ENCODE measurements at regions not wholly inside any gene's neighbourhood (a gene's known extent, or its start where the extent isn't known, plus 50 kb on each side); places are given as distances from the start of the nearest gene placed in this dataset.
"Not testable (repeated sequence)": the region's sequence is repeated elsewhere in the genome, so short reads cannot be mapped to it uniquely, and the experiment has no call there.

GRCh38 chr9:108803428-108804065 is 52.2 kb downstream of the ACTL7B start:
- DNase-seq: no peak

- DNase-seq: no peak
These were observed 52.8 kb downstream of the ACTL7B start for GRCh38 chr9:108802967-108803366.

- no peak for DNase-seq
These were observed 53.8 kb downstream of the ACTL7B start for GRCh38 chr9:108801949-108802348.

GRCh38 chr9:108800632-108801099 is 55.1 kb downstream of the ACTL7B start:
- no peak for DNase-seq

DNA sequence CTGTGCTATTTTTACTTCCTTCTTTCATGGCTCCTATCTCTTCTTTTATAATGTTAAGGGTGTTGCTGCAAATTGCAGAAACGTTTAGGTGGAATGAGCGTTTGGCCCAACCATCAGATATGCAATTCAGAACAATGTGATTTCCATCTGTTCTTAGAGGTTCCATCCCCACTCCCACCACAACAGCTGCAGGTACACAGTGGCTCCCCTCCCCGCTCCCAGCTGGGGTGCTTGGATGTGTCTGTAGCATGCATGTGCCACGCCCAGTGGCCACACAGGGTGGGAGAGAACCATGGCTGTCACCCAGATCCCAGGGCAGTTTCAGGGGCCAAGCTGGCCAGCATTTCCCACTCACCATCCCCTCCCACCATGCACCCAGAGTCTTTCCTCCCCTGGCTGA is 62.2 kb downstream of the ACTL7B start:
- DNase-seq: no peak

DNA sequence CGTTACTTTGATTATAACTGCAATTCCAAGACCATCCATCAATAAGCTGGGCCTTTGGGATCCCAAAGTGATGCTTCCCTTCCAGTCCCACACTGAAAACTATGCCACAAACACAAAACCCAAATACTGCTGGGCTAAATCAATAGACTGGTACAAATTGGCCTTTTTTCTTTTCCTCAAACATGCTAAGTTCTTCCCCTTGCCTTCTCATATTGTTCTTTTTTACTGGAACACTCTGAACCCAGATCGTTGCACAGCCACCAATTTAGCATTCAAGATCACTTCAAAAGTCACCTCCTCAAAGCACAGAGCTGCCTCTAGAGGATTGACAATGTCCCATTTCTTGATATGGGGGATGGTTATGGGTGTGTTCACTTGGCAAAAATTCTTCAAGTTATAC is 66.0 kb downstream of the ACTL7B start:
- no peak for DNase-seq

GRCh38 chr9:108787690-108788048 is 68.1 kb downstream of the ACTL7B start:
- no peak for DNase-seq

DNA sequence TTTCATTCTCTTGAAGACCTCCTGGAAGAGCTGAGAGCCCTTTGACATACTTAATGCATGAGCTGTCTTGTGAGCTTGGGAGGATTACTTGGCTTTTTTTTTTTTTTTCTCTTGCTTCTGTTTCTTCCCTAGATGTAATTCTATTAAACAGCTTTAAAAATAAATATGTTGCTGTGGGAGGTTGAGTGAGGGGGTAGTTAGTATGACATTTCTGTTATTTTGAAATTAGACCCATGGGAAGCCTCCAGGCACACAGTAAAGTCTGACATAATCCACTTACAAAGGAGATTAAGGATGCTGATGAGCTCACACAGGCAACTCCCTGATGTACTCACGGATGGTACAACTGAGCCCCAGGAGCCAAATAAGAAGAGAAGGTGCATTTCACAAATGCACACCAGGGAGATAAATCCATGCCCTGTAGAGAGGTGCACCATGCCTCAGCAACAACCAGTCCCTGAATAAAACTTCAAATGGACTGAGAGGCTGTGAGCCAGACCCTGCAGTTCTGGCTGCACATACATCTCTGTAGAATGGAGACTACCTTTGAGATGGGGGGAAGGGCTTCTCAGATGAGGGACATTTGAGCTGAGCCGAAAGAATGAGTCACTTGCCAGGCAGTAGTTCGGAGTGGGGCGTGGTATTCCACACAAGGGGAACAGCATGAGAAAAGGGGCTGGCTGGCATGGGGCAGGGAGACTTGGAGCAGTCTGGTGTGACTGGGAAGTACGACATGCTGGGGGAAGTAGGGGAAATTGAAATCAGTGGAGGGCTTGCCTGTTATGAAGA is 68.7 kb downstream of the ACTL7B start:
- no peak for DNase-seq

DNA sequence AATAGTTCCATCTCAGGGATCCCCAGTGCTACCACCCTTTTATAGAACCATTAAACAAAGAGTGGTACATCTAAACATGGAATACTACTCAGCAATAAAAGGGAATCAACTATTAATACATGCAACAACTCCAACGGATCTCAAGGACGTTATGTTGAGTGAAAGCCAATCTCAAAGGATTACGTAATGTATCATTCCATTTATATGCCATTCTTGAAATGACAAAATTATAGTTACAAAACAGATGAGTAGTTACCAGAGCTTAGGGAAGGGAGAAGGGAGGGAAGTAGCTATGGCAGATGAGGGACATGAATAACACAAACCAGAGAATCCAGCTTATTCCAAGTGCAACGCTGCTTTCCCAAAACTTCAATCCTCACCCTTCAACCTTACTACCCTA is 69.5 kb downstream of the ACTL7B start:
- DNase-seq: no peak

GRCh38 chr9:108784998-108785397 is 70.8 kb downstream of the ACTL7B start:
- DNase-seq: no peak

- DNase-seq: no peak
These were observed 71.9 kb downstream of the ACTL7B start for GRCh38 chr9:108783731-108784495.

DNA sequence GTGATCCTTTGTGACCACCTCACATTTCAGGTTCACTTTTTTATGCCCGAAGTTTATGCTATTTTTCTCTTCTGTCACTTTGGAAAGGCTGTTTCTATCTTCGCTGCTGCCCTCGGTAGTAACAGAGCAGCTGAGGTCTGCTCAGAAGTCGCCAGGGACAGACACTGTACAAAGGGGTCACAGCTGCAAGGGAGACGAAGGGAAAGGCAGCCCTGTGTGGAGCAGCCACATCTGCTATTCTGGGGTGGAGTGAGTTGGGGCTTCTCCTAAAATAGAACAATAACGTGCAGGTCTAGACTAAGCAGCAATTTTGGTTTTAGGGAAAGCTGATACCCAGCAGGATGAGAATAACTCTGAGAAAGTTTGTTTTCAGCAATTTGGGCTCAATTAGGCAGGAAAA is 72.5 kb downstream of the ACTL7B start:
- no peak for DNase-seq

GRCh38 chr9:108780942-108781734 is 74.6 kb downstream of the ACTL7B start:
- DNase-seq: no peak

GRCh38 chr9:108779551-108780325 is 76.0 kb downstream of the ACTL7B start:
- DNase-seq: no peak

DNA sequence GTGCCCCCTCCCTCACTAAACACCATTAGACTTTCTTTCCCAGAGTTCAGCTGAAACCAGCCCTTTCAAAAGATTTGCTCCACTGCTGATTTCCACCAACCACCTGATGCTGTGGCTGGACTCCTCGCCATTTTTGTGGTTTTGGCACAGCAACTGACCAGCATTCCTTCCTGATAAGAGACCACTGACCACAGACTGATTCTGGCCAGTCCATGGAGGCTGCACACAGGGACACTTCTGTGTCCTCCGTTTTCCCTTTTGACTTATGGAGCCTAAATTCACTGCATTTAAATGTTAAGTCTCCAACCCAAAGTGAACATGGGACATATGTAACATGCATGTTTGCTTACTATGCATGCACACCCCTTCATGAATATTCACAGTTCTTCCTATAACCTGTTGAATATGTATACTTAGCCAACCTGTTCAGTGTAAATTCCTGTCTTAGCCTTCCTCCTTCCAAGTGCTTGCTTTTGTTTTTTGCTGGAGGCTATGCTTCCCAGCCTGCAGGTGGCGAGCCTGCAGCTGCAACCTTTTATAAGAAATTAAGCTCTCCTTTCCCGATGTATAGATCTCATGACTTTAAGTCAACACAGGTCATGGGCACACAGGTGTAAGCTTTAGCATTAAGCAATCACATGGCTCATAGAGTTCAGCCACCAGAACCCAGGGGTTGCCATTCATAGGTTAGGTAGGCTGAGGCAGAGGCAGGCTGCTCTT is 78.7 kb downstream of the ACTL7B start:
- DNase-seq: no peak

DNA sequence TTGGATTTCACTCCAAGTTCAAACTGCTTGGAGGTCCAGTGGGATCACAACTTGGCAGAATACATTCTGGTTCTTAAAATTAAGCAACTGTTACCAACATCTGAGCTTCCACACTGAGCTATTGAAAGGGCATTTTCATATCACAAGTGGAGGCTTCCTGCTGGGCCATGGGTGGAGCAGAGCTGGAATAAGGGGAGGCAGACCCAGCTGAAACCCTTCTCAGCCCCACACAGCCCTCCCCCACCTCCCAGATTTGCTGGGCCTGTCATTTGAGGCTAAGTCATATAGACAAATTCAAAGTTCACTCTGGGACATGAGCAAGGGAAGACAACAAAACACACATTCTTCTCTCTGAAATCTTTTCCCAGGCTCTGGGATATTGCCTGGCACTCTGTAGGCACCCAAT is 79.9 kb downstream of the ACTL7B start:
- no peak for DNase-seq

- not testable (repeated sequence) for DNase-seq
These were observed 81.7 kb downstream of the ACTL7B start for GRCh38 chr9:108774088-108774487.

GRCh38 chr9:108772301-108772894 is 83.4 kb downstream of the ACTL7B start:
- no peak for DNase-seq

- DNase-seq: no peak
These were observed 87.0 kb downstream of the ACTL7B start for GRCh38 chr9:108768744-108769143.

DNA sequence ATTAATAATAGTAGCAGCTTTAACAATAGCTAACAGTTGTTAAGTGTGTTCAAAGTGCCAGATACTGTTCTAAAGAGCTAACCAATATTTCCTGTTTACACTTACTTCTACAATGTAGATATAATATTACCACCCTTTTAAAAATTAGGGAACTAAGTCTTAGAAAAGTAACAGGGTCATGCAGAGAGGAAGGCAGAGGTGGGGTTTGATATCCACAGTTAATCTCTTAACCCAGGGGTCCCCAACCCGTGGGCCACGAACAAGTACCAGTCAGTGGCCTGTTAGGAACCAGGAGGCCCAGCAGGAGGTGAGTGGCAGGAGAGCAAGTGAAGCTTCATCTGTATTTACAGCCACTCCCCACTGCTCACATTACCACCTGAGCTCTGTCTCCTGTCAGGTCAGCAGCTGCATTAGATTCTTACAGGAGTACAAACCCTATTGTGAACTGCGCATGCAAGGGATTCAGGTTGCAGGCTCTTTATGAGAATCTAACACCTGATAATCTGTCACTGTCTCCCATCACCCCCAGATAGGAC is 89.1 kb downstream of the ACTL7B start:
- no peak for DNase-seq

GRCh38 chr9:108765265-108765664 is 90.5 kb downstream of the ACTL7B start:
- DNase-seq: no peak
